SK-N-SH (cell line): ENCODE measurements at regions not wholly inside any gene's neighbourhood (a gene's known extent, or its start where the extent isn't known, plus 50 kb on each side); places are given as distances from the start of the nearest gene placed in this dataset.

ENCODE experiments used
- CTCF ChIA-PET: fragments of 300-600, 350-600 bp; formaldehyde crosslinking; extraction: SDS; loops from one replicate; lab custom pipeline; 2021; lab: Yijun Ruan, JAX
- POLR2A ChIA-PET: fragments of 350-600 bp; sonication (Branson Sonifier 250); formaldehyde crosslinking; extraction: SDS; loops from one replicate; lab custom pipeline; 2020; ENCODE audit warnings: antibody characterized with exemption, inconsistent platforms; lab: Yijun Ruan, JAX
- DNase-seq: peaks from one replicate; pipeline ENCODE4 v3.0.0; 2012
- H2AFZ ChIP-seq: fragments of 200-600 bp; sonication (generic); 2 replicates; pipeline ENCODE4 v1.8.1; 2016; ENCODE audit warnings: antibody characterized with exemption, mild to moderate bottlenecking, low read depth
- H3F3A ChIP-seq: fragments of 200-600 bp; sonication (generic); replicated peaks from 2 replicates; pipeline ENCODE3; 2016; ENCODE audit warnings: antibody characterized with exemption, mild to moderate bottlenecking; ENCODE audit not compliant: insufficient read depth
- H3K27ac ChIP-seq, 2 experiments: fragments of 200-500 bp in 1 of 2; fragments of 200-600 bp in 1 of 2; sonication (Bioruptor generic) in 1 of 2; sonication (generic), shearing (Covaris generic) in 1 of 2; 2 replicates each; pipeline versions ENCODE4 v1.5.1 to v1.6.1; 2014 to 2016; ENCODE audit warnings: low read depth in 2 of 2, inconsistent platforms in 1 of 2, low read length in 1 of 2, mild to moderate bottlenecking in 1 of 2, mixed read lengths in 1 of 2
- H3K27me3 ChIP-seq: fragments of 200-600 bp; sonication (generic), shearing (Covaris generic); 2 replicates; pipeline ENCODE4 v1.6.1; 2016; ENCODE audit warnings: mixed run types; ENCODE audit not compliant: insufficient read depth
- H3K36me3 ChIP-seq, 2 experiments: fragments of 200-500 bp in 1 of 2; fragments of 200-600 bp in 1 of 2; sonication (Bioruptor generic) in 1 of 2; sonication (generic) in 1 of 2; replicated peaks in 1 of 2; 2 replicates each; pipeline versions ENCODE3 to v1.5.1; 2014 to 2016; ENCODE audit warnings: low read length in 1 of 2, mild to moderate bottlenecking in 1 of 2; ENCODE audit not compliant: insufficient read depth in 2 of 2, control insufficient read depth in 1 of 2
- H3K4me1 ChIP-seq, 2 experiments: fragments of 200-500 bp in 1 of 2; fragments of 200-600 bp in 1 of 2; sonication (Bioruptor generic) in 1 of 2; sonication (generic), shearing (Covaris generic) in 1 of 2; 2 replicates each; pipeline versions ENCODE4 v1.5.1 to v1.6.1; 2014 to 2016; ENCODE audit warnings: low read depth in 1 of 2, low read length in 1 of 2, mixed run types in 1 of 2; ENCODE audit not compliant: insufficient read depth in 2 of 2, control insufficient read depth in 1 of 2
- H3K4me2 ChIP-seq: fragments of 200-600 bp; sonication (generic), shearing (Covaris generic); 2 replicates; pipeline ENCODE4 v1.6.1; 2017; ENCODE audit warnings: mixed run types
- H3K4me3 ChIP-seq, 2 experiments: fragments of 200-500 bp in 1 of 2; fragments of 200-600 bp in 1 of 2; sonication (Bioruptor generic) in 1 of 2; sonication (generic), shearing (Covaris generic) in 1 of 2; 2 replicates each; pipeline versions ENCODE4 v1.5.1 to v1.8.1; 2014 to 2016; ENCODE audit warnings: low read depth in 2 of 2, inconsistent platforms in 1 of 2, low read length in 1 of 2, mild to moderate bottlenecking in 1 of 2, mixed read lengths in 1 of 2, moderate library complexity in 1 of 2
- H3K79me2 ChIP-seq: fragments of 200-600 bp; sonication (generic); 2 replicates; pipeline ENCODE4 v1.8.1; 2017; ENCODE audit warnings: mild to moderate bottlenecking; ENCODE audit not compliant: insufficient read depth
- H3K9ac ChIP-seq: fragments of 200-600 bp; sonication (generic); 2 replicates; pipeline ENCODE4 v1.6.1; 2017; ENCODE audit warnings: mixed run types
- H3K9me2 ChIP-seq: fragments of 200-600 bp; sonication (generic); 2 replicates; pipeline ENCODE4 v1.6.1; 2017; ENCODE audit warnings: mixed run types
- H3K9me3 ChIP-seq: fragments of 200-600 bp; sonication (generic); 2 replicates; pipeline ENCODE4 v1.6.1; 2017; ENCODE audit warnings: mixed run types, mild to moderate bottlenecking, moderate library complexity
- H4K20me1 ChIP-seq: fragments of 200-600 bp; sonication (generic); 2 replicates; pipeline ENCODE4 v1.6.1; 2017; ENCODE audit warnings: mild to moderate bottlenecking, mixed run types; ENCODE audit not compliant: insufficient read depth
- CHD2 ChIP-seq: fragments of 150-350 bp; IDR thresholded peaks from 2 replicates; pipeline ENCODE4 v1.6.1; 2018; ENCODE audit warnings: low read length; ENCODE audit not compliant: partially characterized antibody
- ELF1 ChIP-seq: IDR thresholded peaks from 2 replicates; pipeline ENCODE4 v1.4.0; 2012
- EP300 ChIP-seq, 2 experiments: IDR thresholded peaks; 2 replicates each; pipeline versions ENCODE4 v1.4.0 to v1.6.1; 2012; ENCODE audit warnings: borderline replicate concordance in 1 of 2, low read depth in 1 of 2, low read length in 1 of 2
- FOXJ3 ChIP-seq: sonication (generic); formaldehyde crosslinking; IDR thresholded peaks from 2 replicates; pipeline ENCODE4 v1.5.1; 2020; ENCODE audit warnings: mild to moderate bottlenecking, missing genetic modification reagents
- FOXM1 ChIP-seq: IDR thresholded peaks from 2 replicates; pipeline ENCODE4 v1.4.0; 2012; ENCODE audit warnings: low read depth, mild to moderate bottlenecking
- GABPA ChIP-seq: IDR thresholded peaks from 2 replicates; pipeline ENCODE4 v1.4.0; 2012; ENCODE audit warnings: low read depth, mild to moderate bottlenecking
- GATA2 ChIP-seq: sonication (generic); formaldehyde crosslinking; IDR thresholded peaks from 2 replicates; pipeline ENCODE4 v1.5.0; 2020; ENCODE audit warnings: mild to moderate bottlenecking, missing genetic modification reagents
- MEF2A ChIP-seq: IDR thresholded peaks from 2 replicates; pipeline ENCODE4 v1.4.0; 2012; ENCODE audit warnings: low read depth, borderline replicate concordance
- MXI1 ChIP-seq: IDR thresholded peaks from 2 replicates; pipeline ENCODE4 v1.6.1; 2012; ENCODE audit warnings: mild to moderate bottlenecking, low read depth, low read length, improper control_type of control experiment
- NFIC ChIP-seq: IDR thresholded peaks from 2 replicates; pipeline ENCODE4 v1.4.0; 2012; ENCODE audit warnings: borderline replicate concordance
- NRF1 ChIP-seq: IDR thresholded peaks from 2 replicates; pipeline ENCODE4 v1.6.1; 2012; ENCODE audit warnings: low read depth, mild to moderate bottlenecking, low read length
- POLR2AphosphoS5 ChIP-seq: IDR thresholded peaks from 2 replicates; pipeline ENCODE4 v1.6.1; 2012; ENCODE audit warnings: low read depth, low read length
- RCOR1 ChIP-seq: fragments of 150-350 bp; IDR thresholded peaks from 2 replicates; pipeline ENCODE4 v1.6.1; 2017; ENCODE audit warnings: antibody characterized with exemption, low read length
- RXRA ChIP-seq: IDR thresholded peaks from 2 replicates; pipeline ENCODE4 v1.4.0; 2012; ENCODE audit warnings: low read depth, mild to moderate bottlenecking, borderline replicate concordance
- TCF12 ChIP-seq: IDR thresholded peaks from 2 replicates; pipeline ENCODE4 v1.4.0; 2012
- WGBS: methylation state at CpG from one replicate; pipeline ENCODE4 v1.1.6; 2017; ENCODE audit warnings: low lambda C conversion rate; 5-methylcytosine and 5-hydroxymethylcytosine counted together
- TF ChIP-seq, protein P1 (sequence below): IDR thresholded peaks from 2 replicates; pipeline ENCODE4 v1.4.0; 2012; ENCODE audit warnings: low read depth, borderline replicate concordance
- TF ChIP-seq, protein P2 (sequence below): IDR thresholded peaks from 2 replicates; pipeline ENCODE4 v1.4.0; 2012; ENCODE audit warnings: low read depth, borderline replicate concordance
- TF ChIP-seq, protein P3 (sequence below): IDR thresholded peaks from 2 replicates; pipeline ENCODE4; 2012
- TF ChIP-seq, protein P4 (sequence below): fragments of 150-350 bp; IDR thresholded peaks from 2 replicates; pipeline ENCODE4 v1.6.1; 2016; ENCODE audit warnings: mild to moderate bottlenecking, low read depth, low read length

DNA sequence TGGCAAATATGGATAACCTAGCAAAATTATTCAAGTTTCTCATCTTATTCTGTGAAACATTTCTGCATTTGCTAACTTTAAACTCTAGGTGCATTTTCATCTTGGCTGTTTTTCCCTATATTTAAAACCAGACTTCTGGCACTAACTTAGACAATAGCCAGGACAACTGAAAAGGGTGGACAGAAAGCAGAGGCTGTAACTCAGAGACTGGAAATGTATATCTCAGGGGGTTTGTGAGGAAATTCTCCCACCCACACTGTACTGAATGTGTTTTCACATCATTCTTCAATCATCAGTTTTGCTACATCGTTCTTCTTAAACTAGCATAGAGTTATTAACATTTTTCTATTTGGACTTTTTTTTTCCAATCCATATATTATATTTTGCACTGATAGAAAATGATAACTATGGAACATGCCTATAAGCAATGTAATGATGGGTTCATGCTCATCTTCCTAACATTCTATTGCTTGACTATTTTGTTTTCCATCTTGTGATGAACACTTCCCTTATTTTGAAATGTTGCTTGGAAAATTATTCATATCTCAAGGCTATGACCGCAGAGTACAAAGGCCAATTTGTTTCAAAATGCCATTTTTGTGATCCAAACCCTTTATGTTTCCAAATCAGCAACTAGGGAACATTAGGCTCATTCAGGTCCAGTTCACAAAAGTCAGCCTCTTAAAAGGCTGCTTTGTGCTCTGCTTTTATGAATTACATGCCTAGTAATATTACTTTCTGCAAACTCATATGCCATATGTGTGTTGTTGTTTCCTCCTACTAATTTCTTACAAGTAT, 125.8 kb upstream of the CDH19 start:
- Histone ChIP-seq H3K9ac (no peak overlapping the region), H3K9me3 (0 out of 2 replicates have a peak, but pooled peaks cover 4% of the 10 kb centered on the region), H2AFZ (no peak overlapping the region), H3K4me1 (no peaks in the 10 kb centered on the region), H4K20me1 (no peaks in the 10 kb centered on the region), H3K4me3 (no peak overlapping the region), H3K9me2 (no peaks in the 10 kb centered on the region), H3K79me2 (no peaks in the 10 kb centered on the region), H3F3A (no peaks in the 10 kb centered on the region), H3K27me3 (no peaks in the 10 kb centered on the region), H3K27ac (no peak overlapping the region), H3K4me2 (no peak overlapping the region), H3K36me3 (no peaks in the 10 kb centered on the region)
- CTCF ChIA-PET, result no interaction called here
- WGBS, result 26% methylated on average over 2 of the region's 2 CpGs
- DNase-seq, result no peak
- no peak for TF ChIP-seq POLR2AphosphoS5
- TF ChIP-seq, protein P1, sequence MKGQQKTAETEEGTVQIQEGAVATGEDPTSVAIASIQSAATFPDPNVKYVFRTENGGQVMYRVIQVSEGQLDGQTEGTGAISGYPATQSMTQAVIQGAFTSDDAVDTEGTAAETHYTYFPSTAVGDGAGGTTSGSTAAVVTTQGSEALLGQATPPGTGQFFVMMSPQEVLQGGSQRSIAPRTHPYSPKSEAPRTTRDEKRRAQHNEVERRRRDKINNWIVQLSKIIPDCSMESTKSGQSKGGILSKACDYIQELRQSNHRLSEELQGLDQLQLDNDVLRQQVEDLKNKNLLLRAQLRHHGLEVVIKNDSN, result no peak
- TF ChIP-seq ELF1, result no peak
- TF ChIP-seq, protein P2, sequence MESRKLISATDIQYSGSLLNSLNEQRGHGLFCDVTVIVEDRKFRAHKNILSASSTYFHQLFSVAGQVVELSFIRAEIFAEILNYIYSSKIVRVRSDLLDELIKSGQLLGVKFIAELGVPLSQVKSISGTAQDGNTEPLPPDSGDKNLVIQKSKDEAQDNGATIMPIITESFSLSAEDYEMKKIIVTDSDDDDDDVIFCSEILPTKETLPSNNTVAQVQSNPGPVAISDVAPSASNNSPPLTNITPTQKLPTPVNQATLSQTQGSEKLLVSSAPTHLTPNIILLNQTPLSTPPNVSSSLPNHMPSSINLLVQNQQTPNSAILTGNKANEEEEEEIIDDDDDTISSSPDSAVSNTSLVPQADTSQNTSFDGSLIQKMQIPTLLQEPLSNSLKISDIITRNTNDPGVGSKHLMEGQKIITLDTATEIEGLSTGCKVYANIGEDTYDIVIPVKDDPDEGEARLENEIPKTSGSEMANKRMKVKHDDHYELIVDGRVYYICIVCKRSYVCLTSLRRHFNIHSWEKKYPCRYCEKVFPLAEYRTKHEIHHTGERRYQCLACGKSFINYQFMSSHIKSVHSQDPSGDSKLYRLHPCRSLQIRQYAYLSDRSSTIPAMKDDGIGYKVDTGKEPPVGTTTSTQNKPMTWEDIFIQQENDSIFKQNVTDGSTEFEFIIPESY, result no peak
- TF ChIP-seq FOXJ3, result no peak
- TF ChIP-seq RCOR1, result no peak
- TF ChIP-seq FOXM1, result no peak
- TF ChIP-seq EP300 (IDR thresholded peaks at IDR 0.05; ENCODE audit: borderline replicate concordance in 1 of 2, low read depth in 1 of 2, low read length in 1 of 2), result no peak
- no peak for TF ChIP-seq MXI1
- no peak for TF ChIP-seq RXRA
- no peak for TF ChIP-seq TCF12
- TF ChIP-seq GABPA, result no peak
- no peak for TF ChIP-seq MEF2A
- no peak for TF ChIP-seq GATA2 (CRISPR knock-in tag)
- TF ChIP-seq CHD2, result no peak
- TF ChIP-seq, protein P3, sequence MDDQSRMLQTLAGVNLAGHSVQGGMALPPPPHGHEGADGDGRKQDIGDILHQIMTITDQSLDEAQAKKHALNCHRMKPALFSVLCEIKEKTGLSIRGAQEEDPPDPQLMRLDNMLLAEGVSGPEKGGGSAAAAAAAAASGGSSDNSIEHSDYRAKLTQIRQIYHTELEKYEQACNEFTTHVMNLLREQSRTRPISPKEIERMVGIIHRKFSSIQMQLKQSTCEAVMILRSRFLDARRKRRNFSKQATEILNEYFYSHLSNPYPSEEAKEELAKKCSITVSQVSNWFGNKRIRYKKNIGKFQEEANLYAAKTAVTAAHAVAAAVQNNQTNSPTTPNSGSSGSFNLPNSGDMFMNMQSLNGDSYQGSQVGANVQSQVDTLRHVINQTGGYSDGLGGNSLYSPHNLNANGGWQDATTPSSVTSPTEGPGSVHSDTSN, result no peak
- TF ChIP-seq NFIC, result no peak
- TF ChIP-seq, protein P4, sequence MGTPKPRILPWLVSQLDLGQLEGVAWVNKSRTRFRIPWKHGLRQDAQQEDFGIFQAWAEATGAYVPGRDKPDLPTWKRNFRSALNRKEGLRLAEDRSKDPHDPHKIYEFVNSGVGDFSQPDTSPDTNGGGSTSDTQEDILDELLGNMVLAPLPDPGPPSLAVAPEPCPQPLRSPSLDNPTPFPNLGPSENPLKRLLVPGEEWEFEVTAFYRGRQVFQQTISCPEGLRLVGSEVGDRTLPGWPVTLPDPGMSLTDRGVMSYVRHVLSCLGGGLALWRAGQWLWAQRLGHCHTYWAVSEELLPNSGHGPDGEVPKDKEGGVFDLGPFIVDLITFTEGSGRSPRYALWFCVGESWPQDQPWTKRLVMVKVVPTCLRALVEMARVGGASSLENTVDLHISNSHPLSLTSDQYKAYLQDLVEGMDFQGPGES, result no peak
- no peak for TF ChIP-seq NRF1
- POLR2A ChIA-PET, result no interaction called here
